Fibroblast of the aortic adventitia (primary cell): ENCODE measurements at regions not wholly inside any gene's neighbourhood (a gene's known extent, or its start where the extent isn't known, plus 50 kb on each side); places are given as distances from the start of the nearest gene placed in this dataset.
"Not testable (repeated sequence)": the region's sequence is repeated elsewhere in the genome, so short reads cannot be mapped to it uniquely, and the experiment has no call there.

Experiments
- DNase-seq: peaks from one replicate; pipeline ENCODE4 v3.0.0-alpha.2; 2010; ENCODE audit warnings: low read depth
- H3K4me3 ChIP-seq: 2 replicates; pipeline ENCODE4 v1.5.1; 2011; ENCODE audit warnings: low read depth, mild to moderate bottlenecking, control low read depth, low read length, moderate library complexity
- CTCF ChIP-seq: IDR thresholded peaks from 2 replicates; pipeline ENCODE4 v1.5.1; 2011; ENCODE audit warnings: mild to moderate bottlenecking, low read length, control low read depth, inconsistent platforms; ENCODE audit not compliant: insufficient read depth

- no peak overlapping the region for H3K4me3 ChIP-seq
- DNase-seq = no peak
- TF ChIP-seq CTCF = no peak
Measured at GRCh38 chr7:96827701-96828100, 118.1 kb upstream of the SEM1 start.

- H3K4me3 ChIP-seq, DNase-seq: not testable (repeated sequence)
Measured at GRCh38 chr7:96829121-96829520, 119.5 kb upstream of the SEM1 start.

- H3K4me3 ChIP-seq = no peak overlapping the region
- TF ChIP-seq CTCF = no peak
- DNase-seq = no peak
Measured at GRCh38 chr7:96831446-96831845, 121.8 kb upstream of the SEM1 start.

GRCh38 chr7:96832092-96832662 lies 122.5 kb upstream of the SEM1 start:
- DNase-seq = no peak
- no peak overlapping the region for H3K4me3 ChIP-seq
- TF ChIP-seq CTCF = no peak

- peak; percentile 1 for DNase-seq
- TF ChIP-seq CTCF = no peak
- H3K4me3 ChIP-seq = no peak overlapping the region
Measured at GRCh38 chr7:96833676-96834453, 124.2 kb upstream of the SEM1 start.

- no peak for TF ChIP-seq CTCF
- no peak for DNase-seq
- H3K4me3 ChIP-seq = no peak overlapping the region
Measured at GRCh38 chr7:96836456-96836855, 126.8 kb upstream of the SEM1 start.

- TF ChIP-seq CTCF = no peak
- no peak overlapping the region for H3K4me3 ChIP-seq
- no peak for DNase-seq
Measured at GRCh38 chr7:96837593-96837992, 127.9 kb upstream of the SEM1 start.
